ENCODE measurements at regions not wholly inside any gene's neighbourhood (a gene's known extent, or its start where the extent isn't known, plus 50 kb on each side); places are given as distances from the start of the nearest gene placed in this dataset.

DNA sequence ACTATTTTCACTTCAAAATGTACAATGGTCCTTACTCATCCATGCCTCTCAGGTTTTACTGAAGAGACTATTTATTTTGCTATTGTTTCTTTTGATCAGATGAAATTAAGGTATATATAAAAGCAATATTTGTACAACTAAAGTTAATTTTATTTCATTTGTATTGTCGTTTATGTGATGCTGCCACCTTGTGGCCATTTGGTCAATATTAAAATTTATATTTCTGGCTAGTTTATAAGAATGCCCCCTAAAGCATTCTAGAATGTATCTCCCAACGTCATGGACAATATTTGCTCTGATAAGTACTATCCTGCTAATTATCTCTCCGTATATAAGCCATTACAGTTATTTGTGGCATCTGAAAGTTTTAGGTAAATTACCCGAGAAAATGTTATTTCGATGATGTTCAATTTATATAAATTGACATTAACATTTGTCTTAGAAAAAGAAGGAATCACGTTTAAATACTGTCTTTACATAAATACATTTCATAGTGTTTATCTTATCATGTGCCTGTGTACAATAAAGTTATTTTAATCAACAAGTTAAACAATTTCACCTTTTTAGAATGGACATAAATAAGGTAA lies 680.0 kb downstream of the TAF11L14 start:
- no peaks in the 10 kb centered on the region for H3K9me3 ChIP-seq
- ATAC-seq (ENCODE audit: insufficient number of reproducible peaks, low FRiP score, low read depth) = no peak
- no peak overlapping the region for H3K4me3 ChIP-seq
- DNase-seq (ENCODE audit: low spot score) = no peak
- H3K27ac ChIP-seq = no peak overlapping the region
- no peaks in the 10 kb centered on the region for H3K27me3 ChIP-seq (replicated peaks; ENCODE audit: insufficient read depth)
- no peaks in the 10 kb centered on the region for H3K36me3 ChIP-seq
- no peaks in the 10 kb centered on the region for H3K4me1 ChIP-seq (ENCODE audit: control insufficient read depth in 1 of 2, low read depth in 2 of 2)
- TF ChIP-seq, protein P1, sequence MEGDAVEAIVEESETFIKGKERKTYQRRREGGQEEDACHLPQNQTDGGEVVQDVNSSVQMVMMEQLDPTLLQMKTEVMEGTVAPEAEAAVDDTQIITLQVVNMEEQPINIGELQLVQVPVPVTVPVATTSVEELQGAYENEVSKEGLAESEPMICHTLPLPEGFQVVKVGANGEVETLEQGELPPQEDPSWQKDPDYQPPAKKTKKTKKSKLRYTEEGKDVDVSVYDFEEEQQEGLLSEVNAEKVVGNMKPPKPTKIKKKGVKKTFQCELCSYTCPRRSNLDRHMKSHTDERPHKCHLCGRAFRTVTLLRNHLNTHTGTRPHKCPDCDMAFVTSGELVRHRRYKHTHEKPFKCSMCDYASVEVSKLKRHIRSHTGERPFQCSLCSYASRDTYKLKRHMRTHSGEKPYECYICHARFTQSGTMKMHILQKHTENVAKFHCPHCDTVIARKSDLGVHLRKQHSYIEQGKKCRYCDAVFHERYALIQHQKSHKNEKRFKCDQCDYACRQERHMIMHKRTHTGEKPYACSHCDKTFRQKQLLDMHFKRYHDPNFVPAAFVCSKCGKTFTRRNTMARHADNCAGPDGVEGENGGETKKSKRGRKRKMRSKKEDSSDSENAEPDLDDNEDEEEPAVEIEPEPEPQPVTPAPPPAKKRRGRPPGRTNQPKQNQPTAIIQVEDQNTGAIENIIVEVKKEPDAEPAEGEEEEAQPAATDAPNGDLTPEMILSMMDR (IDR thresholded peaks at IDR 0.05) = no peak

GRCh38 chr5:18321262-18321942 lies 687.1 kb downstream of the TAF11L14 start:
- ATAC-seq (ENCODE audit: insufficient number of reproducible peaks, low FRiP score, low read depth) = no peak

DNA sequence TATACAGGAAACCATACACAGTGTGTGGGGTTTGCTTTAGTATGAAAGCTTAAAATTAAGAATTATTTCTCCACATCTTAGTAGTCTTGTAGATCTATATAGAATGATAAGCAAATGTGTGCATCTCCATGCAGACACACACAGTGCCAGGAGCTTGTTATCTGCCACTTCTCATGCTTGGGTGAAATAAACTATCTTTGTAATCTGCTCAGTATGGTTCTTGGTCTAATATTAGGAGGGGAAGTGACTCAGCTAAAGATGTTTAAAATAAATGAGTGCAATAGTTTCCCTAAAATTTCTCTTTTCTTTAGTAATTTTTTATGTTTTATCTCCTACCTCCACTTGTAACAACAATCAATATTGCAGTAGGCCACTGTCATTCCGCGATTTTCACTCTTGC lies 689.6 kb downstream of the TAF11L14 start:
- no peak overlapping the region for H3K27ac ChIP-seq
- no peaks in the 10 kb centered on the region for H3K4me1 ChIP-seq (ENCODE audit: control insufficient read depth in 1 of 2, low read depth in 2 of 2)
- H3K4me3 ChIP-seq = no peak overlapping the region
- no peak for DNase-seq (ENCODE audit: low spot score)
- no peaks in the 10 kb centered on the region for H3K9me3 ChIP-seq
- TF ChIP-seq, protein P1 (IDR thresholded peaks at IDR 0.05) = no peak
- ATAC-seq (ENCODE audit: insufficient number of reproducible peaks, low FRiP score, low read depth) = no peak
- no peaks in the 10 kb centered on the region for H3K36me3 ChIP-seq
- H3K27me3 ChIP-seq (replicated peaks; ENCODE audit: insufficient read depth) = no peaks in the 10 kb centered on the region

More at GRCh38 chr5:18321262-18321942, 687.1 kb downstream of the TAF11L14 start:
- DNase-seq (ENCODE audit: low spot score) = no peak
- H3K36me3 ChIP-seq = no peaks in the 10 kb centered on the region
- H3K27ac ChIP-seq = no peak overlapping the region
- no peak overlapping the region for H3K4me3 ChIP-seq
- no peaks in the 10 kb centered on the region for H3K9me3 ChIP-seq
- H3K27me3 ChIP-seq (replicated peaks; ENCODE audit: insufficient read depth) = no peaks in the 10 kb centered on the region
- TF ChIP-seq, protein P1 (IDR thresholded peaks at IDR 0.05) = no peak
- no peaks in the 10 kb centered on the region for H3K4me1 ChIP-seq (ENCODE audit: control insufficient read depth in 1 of 2, low read depth in 2 of 2)

GRCh38 chr5:18325431-18325830 lies 691.2 kb downstream of the TAF11L14 start:
- Histone ChIP-seq H3K4me3 (no peak overlapping the region), H3K27me3 (replicated peaks; ENCODE audit: insufficient read depth) (no peaks in the 10 kb centered on the region), H3K36me3 (no peaks in the 10 kb centered on the region), H3K4me1 (ENCODE audit: control insufficient read depth in 1 of 2, low read depth in 2 of 2) (no peaks in the 10 kb centered on the region), H3K27ac (no peak overlapping the region), H3K9me3 (no peaks in the 10 kb centered on the region)
- ATAC-seq (ENCODE audit: insufficient number of reproducible peaks, low FRiP score, low read depth) = no peak
- no peak for DNase-seq (ENCODE audit: low spot score)
- TF ChIP-seq, protein P1 (IDR thresholded peaks at IDR 0.05) = no peak

GRCh38 chr5:18329328-18329727 lies 695.1 kb downstream of the TAF11L14 start:
- H3K4me3 ChIP-seq = no peak overlapping the region

More at GRCh38 chr5:18329328-18329727, 695.1 kb downstream of the TAF11L14 start:
- Histone ChIP-seq H3K9me3 (no peaks in the 10 kb centered on the region), H3K27ac (no peak overlapping the region), H3K4me1 (ENCODE audit: control insufficient read depth in 1 of 2, low read depth in 2 of 2) (no peaks in the 10 kb centered on the region), H3K27me3 (replicated peaks; ENCODE audit: insufficient read depth) (no peaks in the 10 kb centered on the region), H3K36me3 (no peaks in the 10 kb centered on the region)
- ATAC-seq (ENCODE audit: insufficient number of reproducible peaks, low FRiP score, low read depth) (no peak), DNase-seq (ENCODE audit: low spot score) (no peak)
- TF ChIP-seq, protein P1 (IDR thresholded peaks at IDR 0.05) = no peak
